ENCODE measurements at regions not wholly inside any gene's neighbourhood (a gene's known extent, or its start where the extent isn't known, plus 50 kb on each side); places are given as distances from the start of the nearest gene placed in this dataset.
"Not testable (repeated sequence)": the region's sequence is repeated elsewhere in the genome, so short reads cannot be mapped to it uniquely, and the experiment has no call there.

DNA sequence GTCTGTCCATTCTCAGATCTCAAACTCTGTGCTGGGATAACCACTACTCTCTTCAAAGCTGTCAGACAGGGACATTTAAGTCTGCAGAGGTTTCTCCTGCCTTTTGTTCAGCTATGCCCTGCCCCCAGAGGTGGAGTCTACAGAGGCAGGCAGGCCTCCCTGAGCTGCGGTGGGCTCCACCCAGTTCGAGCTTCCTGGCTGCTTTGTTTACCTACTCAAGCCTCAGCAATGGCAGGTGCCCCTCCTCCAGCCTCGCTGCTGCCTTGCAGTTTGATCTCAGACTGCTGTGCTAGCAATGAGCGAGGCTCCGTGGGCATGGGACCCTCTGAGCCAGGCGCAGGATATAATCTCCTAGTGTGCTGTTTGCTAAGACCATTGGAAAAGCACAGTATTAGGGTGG lies 53.1 kb upstream of the HUNK start:
- DNase-seq: not testable (repeated sequence)

DNA sequence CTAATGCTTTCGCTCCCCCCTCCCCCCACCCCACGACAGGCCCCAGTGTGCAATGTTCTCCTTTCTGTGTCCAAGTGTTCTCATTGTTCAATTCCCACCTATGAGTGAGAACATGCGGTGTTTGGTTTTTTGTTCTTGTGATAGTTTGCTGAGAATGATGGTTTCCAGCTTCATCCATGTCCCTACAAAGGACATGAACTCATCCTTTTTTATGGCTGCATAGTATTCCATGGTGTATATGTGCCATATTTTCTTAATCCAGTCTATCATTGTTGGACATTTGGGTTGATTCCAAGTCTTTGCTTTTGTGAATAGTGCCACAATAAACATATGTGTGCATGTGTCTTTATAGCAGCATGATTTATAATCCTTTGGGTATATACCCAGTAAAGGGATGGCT lies 58.5 kb upstream of the HUNK start:
- DNase-seq: not testable (repeated sequence)

DNA sequence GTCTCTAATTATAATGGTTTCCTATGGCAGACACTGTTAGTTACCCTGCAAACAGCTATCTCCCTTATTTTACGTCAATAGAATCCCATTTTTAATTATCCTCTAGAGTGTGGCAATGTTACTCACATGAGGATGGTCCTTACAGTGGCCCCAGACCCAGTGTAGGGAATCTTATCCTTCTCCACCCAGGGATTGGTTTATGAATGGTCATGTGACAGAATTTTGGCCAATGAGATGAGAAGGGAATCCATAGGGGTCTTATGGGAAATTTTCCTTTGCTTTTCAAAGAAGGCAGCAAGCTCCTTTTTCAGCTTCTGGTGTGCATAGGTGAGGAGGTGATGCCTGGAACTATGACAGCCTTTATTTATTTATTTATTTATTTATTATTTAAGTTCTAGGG lies 59.0 kb upstream of the HUNK start:
- DNase-seq: no peak

DNA sequence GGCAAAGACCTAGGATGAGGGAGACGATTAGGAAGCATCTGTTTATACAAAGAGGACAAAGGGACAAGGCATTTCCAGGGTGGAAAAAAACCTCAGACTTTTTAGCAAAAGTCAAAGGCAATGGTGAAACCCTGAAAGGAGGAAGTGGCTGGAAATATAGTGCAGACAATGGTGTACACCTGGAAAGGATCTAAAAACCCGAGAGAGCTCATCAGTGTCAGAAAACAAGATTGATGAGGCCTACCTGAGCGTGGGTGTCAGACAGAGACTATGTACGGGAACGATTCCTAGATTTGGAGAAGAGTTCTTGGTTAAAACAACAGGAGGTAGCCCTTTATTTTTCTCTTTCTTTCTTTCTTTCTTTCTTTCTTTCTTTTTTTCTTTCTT lies 68.8 kb upstream of the HUNK start:
- no peak for DNase-seq

DNA sequence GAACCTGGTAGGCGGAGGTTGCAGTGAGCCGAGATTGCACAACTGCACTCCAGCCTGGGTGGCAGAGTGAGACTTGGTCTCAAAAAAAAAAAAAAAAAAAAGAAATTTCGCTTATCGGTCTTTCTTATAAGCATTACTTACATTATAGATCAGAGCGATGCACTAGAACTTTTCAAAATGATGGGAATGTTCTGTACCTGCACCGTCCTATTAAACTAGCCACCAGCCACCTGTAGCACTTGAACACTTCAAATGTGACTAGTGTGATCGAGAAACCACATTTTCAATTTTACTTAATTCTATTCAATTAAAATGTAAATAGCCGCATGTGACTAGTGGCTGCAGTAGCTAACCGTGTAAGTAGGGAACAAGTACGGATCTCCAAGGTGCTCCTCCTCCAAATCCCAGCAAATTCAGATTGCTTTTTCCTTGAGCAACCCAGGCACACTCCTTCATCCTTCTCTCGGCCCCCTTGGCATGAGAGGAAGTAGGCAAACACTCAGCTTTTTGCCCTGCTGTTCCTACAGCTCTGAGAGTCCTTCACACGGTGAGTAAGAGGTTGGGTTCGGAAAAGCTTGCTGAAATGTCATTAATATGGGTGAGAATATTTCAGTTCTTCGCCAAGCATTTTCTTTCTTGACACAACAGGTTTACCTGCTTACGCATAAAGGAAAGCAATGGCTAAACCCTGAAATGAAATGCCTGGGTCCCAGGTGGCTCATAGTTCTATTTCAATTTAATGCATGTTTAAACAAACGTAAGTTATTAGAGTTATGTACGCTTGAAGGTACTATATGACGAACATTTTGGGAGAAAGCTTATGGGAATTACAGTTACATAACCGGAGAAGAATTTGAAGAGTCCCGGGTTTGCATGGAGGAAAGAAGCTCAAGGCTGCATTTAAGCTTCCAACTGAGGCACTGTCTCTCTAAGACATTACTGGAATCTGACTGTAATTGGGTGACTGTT lies 69.5 kb upstream of the HUNK start:
- DNase-seq: no peak

DNA sequence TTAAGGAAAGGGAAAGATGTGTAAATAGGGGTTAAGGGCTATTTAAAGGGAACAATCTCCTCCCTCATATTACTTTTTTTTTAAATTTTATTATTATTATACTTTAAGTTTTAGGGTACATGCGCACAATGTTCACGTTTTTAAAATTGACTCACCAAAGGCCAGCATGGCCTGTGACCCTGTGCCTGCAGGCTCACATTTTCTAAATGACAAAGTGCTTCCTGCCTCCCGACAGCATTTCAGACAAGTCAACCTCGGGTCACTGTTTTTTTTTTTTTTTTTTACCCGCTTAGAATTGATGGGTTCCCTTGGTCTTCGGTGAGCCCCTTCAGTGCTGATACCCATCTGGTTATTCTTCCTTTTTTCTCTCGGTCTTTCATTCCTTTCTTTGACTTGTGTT lies 70.4 kb upstream of the SCAF4 start:
- DNase-seq: no peak

DNA sequence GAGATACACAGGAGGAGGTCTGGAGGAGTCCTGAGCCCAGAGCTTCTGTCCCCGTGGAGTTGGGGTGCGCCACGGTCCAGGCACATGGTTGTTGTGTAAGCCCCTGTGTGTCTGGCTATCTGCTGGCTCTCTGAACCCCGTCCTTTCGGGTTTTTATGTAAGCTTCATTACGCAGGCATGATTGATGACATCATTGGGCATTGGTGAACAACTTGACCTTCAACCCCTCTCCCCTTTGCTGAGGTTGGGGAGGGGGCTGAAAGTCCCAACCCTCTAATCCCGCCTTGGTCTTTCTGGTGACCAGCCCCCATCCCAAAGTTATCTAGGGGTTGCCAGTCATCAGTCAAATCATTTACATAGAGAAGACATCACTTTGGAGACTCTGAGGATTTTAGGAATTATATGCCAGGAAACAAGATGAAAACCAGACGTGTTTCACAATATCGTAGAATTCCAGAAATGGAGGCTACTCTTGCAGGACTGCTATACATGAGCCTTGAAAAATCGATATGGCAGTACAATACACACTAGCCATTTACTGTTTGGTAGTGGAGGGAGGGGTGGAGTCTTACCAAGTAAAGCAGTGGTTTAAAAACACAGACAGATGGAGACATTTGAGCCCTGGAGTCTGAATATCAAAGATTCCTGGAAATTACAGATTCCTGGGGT lies 69.8 kb upstream of the SCAF4 start:
- DNase-seq: no peak

DNA sequence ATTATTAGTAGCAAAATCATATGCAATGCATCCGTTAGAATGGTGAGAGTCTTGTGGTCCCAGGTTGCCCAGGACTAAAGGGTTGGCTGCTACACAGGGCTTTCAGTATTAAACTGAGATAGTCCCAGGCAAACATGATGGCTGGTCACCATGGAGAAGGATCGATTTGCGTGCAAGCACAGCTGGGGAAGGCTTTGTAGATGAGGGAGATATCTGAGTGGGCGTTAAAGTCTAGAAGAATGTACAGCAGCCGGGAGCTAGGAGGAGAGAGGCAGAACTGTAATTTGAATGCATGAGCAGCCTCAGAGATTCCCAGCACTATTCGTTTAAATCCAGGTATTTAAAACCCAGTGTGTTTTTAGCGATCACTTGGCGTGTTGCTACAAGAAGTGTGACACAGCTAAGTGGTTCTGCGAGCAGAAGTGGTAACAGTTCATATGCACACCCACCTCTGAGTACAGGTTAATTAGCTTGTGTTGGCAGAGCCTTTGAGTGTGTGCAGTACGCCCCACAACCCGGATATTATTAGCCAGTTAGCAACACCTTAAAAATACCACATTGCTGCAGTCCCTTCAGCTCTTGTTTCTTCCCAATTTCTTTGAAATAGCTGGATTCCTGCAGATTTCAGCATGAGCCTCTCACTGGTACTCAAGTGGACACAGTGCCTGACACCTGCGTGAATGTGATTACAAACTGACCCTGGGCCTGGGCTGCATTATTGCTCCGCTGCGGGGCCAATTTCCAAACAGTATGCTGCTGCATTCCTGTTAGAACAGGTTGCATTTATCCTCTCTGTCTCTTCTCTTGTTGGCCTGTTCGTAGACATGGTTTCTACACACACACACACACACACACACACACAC lies 67.2 kb upstream of the SCAF4 start:
- no peak for DNase-seq

DNA sequence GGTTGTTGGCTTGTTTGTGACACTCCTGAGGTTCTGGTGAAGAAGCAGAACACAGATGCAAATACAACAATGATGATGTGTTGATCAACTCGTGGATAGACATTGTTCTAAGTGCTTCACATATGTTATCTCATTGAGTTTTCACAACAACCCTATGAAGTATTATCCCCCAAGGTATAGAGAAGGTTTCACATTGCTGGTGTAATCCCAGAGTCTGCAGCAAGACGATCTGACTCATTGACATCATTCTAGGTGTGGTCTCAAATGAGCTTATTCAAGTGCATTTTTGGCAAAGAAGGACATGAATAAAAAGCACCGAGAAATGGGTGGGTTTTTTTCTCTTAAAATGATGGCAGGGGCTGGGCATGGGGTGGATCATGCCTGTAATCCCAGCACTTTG lies 64.1 kb upstream of the SCAF4 start:
- DNase-seq: no peak

DNA sequence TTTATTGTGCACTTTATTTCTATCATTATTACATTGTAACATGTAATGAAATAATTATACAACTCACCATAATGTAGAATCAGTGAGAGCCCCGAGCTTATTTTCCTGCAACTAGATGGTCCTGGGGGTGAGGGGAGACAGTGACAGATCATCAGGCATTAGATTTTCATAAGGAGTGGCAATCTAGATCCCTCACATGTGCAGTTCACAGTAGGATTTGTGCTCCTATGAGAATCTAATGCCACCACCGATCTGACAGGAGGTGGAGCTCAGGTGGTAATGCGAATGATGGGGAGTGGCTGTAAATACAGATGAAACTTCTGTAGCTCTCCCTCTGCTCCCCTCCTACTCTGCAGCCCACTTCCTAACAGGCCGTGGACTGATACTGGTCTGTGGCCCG lies 58.5 kb upstream of the SCAF4 start:
- not testable (repeated sequence) for DNase-seq

DNA sequence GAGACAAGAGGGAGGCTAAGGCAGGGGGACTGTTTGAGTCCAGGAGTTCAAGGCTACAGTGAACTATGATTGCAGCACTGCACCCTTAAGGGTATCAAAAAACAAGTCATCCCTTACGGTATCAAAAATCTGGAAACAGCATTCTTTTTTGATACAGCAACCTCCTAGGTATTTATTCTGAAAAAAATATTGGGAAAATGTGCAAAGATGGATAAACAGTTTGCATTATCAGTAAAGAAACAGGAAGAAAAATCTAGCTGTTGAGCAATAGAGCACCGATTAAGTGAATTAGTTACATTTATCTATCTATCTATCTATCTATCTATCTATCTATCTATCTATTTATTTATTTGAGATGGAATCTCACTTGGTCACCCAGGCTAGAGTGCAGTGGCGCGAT lies 56.7 kb upstream of the SCAF4 start:
- DNase-seq: no peak

DNA sequence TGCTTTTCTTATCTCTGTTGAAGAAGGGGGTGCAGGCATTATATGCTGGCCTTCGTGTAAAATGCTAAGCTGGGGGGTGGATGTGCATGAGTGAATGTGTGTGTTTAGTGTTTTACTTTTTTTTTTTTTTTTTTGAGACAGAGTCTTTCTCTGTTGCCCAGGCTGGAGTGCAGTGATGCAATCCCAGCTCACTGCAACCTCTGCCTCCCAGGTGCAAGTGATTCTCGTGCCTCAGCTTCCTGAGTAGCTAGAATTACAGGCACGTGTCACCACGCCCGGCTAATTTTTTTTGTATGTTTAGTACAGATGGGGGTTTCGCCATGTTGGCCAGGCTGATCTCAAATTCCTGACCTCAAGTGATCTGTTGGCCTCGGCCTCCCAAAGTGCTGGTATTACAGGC lies 55.8 kb upstream of the SCAF4 start:
- DNase-seq: not testable (repeated sequence)

DNA sequence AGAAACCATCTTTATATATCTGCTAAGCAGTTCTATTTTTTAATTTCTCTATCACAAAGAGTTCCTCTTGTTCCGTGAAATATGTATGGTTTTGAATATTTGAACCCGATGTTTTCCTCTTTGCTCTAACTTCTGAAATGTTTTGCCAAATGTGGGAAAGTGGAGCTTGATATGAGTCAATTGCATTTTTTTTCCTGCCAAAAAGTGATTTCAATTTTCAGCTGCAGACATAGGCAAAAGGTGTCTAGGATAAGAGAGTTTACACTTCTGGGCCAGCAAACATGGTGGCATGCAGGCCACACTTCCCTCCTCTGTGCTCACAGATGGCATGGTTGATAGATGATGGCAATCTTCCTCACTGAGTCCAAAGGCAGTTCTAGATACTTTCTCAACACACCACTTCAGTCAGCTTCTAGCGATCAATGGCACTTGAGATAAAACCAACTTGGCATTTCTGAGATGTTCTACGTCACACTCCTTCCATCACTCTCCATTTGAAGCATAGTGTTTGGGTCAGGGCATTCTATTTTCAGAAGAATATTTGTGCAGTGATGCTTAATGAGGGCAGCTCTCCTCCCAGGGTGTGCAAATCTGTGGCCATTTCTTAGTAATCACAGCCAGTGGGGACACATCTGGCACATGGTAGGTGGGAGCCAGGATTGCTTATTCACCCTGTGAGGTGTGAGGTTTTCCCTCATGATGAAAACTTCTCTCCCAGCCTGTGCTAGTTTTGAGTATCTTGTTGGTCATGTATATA lies 54.4 kb upstream of the SCAF4 start:
- DNase-seq: no peak

DNA sequence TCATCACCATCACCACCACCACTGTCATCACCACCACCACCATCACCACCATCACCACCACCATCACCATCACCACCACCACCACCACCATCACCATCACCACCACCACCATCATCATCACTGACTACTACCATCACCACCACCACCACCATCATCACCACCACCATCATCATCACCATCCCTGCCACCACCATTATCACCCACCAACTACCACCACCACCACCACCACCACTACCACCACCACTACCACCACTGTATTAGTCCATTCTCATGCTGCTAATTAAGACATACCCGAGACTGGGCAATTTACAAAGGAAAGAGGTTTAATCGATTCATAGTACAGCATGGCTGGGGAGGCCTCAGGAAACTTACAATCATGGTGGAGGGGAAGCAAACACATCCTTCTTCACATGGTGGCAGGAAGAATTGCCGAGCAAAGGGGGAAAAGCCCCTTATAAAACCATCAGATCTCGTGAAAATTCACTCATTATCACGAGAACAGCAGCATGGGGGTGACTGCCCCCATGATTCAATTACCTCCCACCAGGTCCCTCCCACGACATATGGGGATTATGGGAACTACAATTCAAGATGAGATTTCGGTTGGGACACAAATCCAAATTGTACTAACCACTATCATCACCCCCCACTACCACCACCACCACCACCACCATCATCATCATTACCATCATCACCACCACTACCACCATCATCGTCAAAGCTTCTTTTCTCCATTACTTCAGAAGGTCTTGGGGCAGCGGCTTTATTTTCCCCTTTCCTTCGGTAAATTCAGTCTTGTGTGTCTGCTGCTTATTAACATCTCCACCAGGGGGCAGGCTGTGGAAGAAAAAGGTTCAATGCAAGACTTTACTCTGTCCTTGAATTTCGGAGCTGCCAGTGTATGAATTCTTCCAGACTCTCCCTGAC lies 53.6 kb upstream of the SCAF4 start:
- peak; percentile 84 for DNase-seq

DNA sequence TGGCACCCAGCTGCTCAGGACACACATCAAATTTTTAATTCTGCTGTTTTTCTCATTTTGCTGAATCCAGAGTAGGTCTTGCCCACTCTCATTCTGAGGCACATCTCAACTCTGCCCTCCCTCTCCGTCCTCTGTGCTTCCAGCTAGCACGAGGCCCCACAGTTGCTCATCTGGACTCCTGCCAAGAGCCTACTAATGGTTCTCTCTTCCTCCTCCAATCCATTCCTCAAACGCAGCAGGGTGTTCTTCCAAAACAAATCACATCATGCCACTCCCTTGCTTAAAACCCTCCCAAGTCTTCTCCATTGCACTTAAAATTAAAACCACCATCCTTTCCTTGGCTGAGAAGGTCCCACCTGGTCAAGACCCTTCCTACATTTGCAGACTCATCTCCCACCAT lies 49.8 kb upstream of the SCAF4 start:
- DNase-seq: peak; percentile 43

Measured in femur (tissue), 1 donor.